Upper lobe of left lung (tissue), 6 donors: ENCODE measurements at regions not wholly inside any gene's neighbourhood (a gene's known extent, or its start where the extent isn't known, plus 50 kb on each side); places are given as distances from the start of the nearest gene placed in this dataset.
"Not testable (repeated sequence)": the region's sequence is repeated elsewhere in the genome, so short reads cannot be mapped to it uniquely, and the experiment has no call there.

Source experiments
- ATAC-seq, 2 donors: fragments of 200-7000 bp; cut with Tn5 transposase; one replicate each; pipeline ENCODE4 v1.9.1; 2022; ENCODE audit warnings: mild to moderate bottlenecking in 2 of 2, moderate library complexity in 2 of 2; ENCODE audit not compliant: low FRiP score in 2 of 2
- DNase-seq, 2 donors: peaks; one replicate each; pipeline ENCODE4 v3.0.0-alpha.2; 2019 to 2020
- H3K27ac ChIP-seq, 4 donors: fragments of 200-600 bp; sonication (generic); one replicate each; pipeline ENCODE4 v1.5.1; 2016 to 2019
- H3K27me3 ChIP-seq, 4 donors: fragments of 200-600 bp; sonication (generic); one replicate each; pipeline ENCODE4 v1.5.1; 2017 to 2019
- H3K36me3 ChIP-seq, 4 donors: fragments of 200-600 bp; sonication (generic); one replicate each; pipeline ENCODE4 v1.5.1; 2016 to 2019
- H3K4me1 ChIP-seq, 4 donors: fragments of 200-600 bp; sonication (generic); one replicate each; pipeline ENCODE4 v1.5.1; 2018 to 2019
- H3K4me3 ChIP-seq, 4 donors: fragments of 200-600 bp; sonication (generic); one replicate each; pipeline ENCODE4 v1.5.1; 2017 to 2019; ENCODE audit warnings: mild to moderate bottlenecking in 2 of 4, moderate library complexity in 1 of 4
- H3K9me3 ChIP-seq, 4 donors: fragments of 200-600 bp; sonication (generic); one replicate each; pipeline ENCODE4 v1.5.1; 2018 to 2019
- CTCF ChIP-seq, 6 experiments: fragments of 450-650 bp in 4 of 6; fragments of 200-600 bp in 2 of 6; sonication (generic) in 2 of 6; IDR thresholded peaks; one replicate each; pipeline ENCODE4 v1.5.1; 2016 to 2019; ENCODE audit warnings: antibody characterized with exemption in 6 of 6
- EP300 ChIP-seq, 4 donors: sonication (generic); formaldehyde crosslinking; IDR thresholded peaks; one replicate each; pipeline ENCODE4 v1.5.1; 2017; ENCODE audit warnings: antibody characterized with exemption in 4 of 4, control low read depth in 2 of 4
- POLR2A ChIP-seq, 4 donors: fragments of 450-650 bp; IDR thresholded peaks; one replicate each; pipeline ENCODE4 v1.5.1; 2016 to 2017; ENCODE audit warnings: antibody characterized with exemption in 4 of 4, mild to moderate bottlenecking in 2 of 4
- POLR2AphosphoS5 ChIP-seq, 2 donors: sonication (generic); formaldehyde crosslinking; IDR thresholded peaks; one replicate each; pipeline ENCODE4 v1.5.1; 2017; ENCODE audit warnings: antibody characterized with exemption in 2 of 2
- WGBS, 2 donors: methylation state at CpG; one replicate each; pipeline ENCODE4 v1.1.5; 2017 to 2018; 5-methylcytosine and 5-hydroxymethylcytosine counted together
- donor health status: DM: no; HTN: no; CAD: no; lungs with moderate emphysema.
- donor health status: DM: no; HTN: yes; CAD: no; lungs with severe emphysema.

DNA sequence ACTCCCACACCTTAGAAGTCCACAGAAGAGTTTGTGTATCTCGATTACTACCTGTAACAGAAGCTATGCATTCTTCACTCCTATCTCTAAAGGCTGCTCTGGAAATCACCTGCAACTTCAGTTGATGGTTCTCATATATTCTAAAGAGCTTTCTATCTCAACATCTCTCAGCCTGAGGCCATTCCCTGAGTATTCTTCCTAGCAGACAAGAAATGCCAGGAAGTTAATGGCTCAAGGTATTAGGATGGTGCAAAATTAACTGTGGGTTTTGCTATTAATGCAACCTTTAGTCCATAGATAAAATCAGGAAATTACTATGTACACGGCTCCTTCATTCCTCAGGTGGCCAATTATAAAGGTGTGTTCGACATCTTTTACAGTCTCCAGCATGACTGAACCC, 290.1 kb downstream of the ZNF716 start:
- H3K36me3 ChIP-seq, H3K4me1 ChIP-seq, H3K27me3 ChIP-seq, ATAC-seq, DNase-seq, H3K27ac ChIP-seq, H3K4me3 ChIP-seq: not testable (repeated sequence)
- peaks cover 0 to 11% (median 1%) of the 10 kb centered on the region in 4 donors for H3K9me3 ChIP-seq
- WGBS, 2 donors: 57 to 58% methylated on average over 3 of the region's 3 CpGs

DNA sequence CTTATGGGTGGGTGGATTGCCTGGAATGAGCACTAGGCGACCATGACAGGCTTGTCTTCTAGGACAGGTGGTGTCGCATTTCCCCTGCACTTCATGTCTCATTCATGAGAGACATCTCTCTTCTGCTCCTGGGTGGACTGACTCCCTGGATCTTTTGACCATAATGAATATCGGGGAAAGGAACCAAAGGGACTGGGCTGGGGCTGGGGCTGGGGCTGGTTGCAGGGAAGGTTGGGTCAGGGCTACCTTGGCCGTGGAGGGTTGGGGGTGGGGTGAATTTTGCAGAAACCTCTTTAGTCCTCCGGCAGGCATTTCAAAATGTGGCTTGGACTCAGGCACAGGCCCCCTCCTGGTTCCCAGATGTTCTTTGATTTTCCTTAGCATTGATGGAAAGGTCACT, 319.2 kb downstream of the ZNF716 start:
- Histone ChIP-seq H3K36me3 (no peaks in the 10 kb centered on the region), H3K9me3 (peaks cover 0 to 21% (median 0%) of the 10 kb centered on the region in 4 donors), H3K4me3 (no peak overlapping the region), H3K27me3 (no peaks in the 10 kb centered on the region), H3K4me1 (no peaks in the 10 kb centered on the region), H3K27ac (no peak overlapping the region)
- DNase-seq: no peak
- 71 to 84% methylated on average over 5 of the region's 5 CpGs for WGBS, 2 donors
- ATAC-seq: no peak
- no peak for TF ChIP-seq POLR2A (IDR thresholded peaks at IDR 0.05)
- no peak for TF ChIP-seq CTCF (IDR thresholded peaks at IDR 0.05)
- no peak for TF ChIP-seq EP300 (IDR thresholded peaks at IDR 0.05)
- TF ChIP-seq POLR2AphosphoS5 (IDR thresholded peaks at IDR 0.05): no peak

DNA sequence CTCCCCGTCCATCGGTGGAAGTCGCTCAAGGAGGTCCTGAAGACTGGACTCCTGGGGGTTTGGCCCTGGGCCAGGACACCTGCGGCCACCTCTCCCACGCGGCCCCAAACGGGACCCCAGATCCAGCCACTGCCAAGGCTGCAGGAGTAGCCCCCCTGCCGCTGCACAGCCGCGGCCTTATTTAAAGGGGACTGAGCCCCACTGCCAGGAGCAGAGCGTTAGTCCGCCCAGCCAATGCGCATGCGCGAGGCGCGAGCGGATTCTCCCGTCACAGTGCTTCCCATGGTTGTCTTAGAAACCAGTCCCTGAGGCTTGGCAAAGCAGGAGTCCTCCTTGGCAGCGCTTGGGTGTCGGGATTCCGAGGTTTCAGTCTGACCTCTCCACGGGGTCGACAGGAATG, 320.0 kb downstream of the ZNF716 start:
- H3K4me3 ChIP-seq: no peak overlapping the region
- ATAC-seq (no peak), DNase-seq (peak in 1 of 2 donors; percentile 74)
- no peaks in the 10 kb centered on the region for H3K36me3 ChIP-seq
- H3K4me1 ChIP-seq: no peaks in the 10 kb centered on the region
- no peaks in the 10 kb centered on the region for H3K27me3 ChIP-seq
- no peak overlapping the region for H3K27ac ChIP-seq
- TF ChIP-seq CTCF (IDR thresholded peaks at IDR 0.05) (no peak), EP300 (IDR thresholded peaks at IDR 0.05) (no peak), POLR2AphosphoS5 (IDR thresholded peaks at IDR 0.05) (no peak), POLR2A (IDR thresholded peaks at IDR 0.05) (no peak)
- 75 to 80% methylated on average over 18 to 22 of the region's 24 CpGs for WGBS, 2 donors
- H3K9me3 ChIP-seq: peaks cover 0 to 29% (median 0%) of the 10 kb centered on the region in 4 donors

- H3K27ac ChIP-seq: no peak overlapping the region
- H3K27me3 ChIP-seq: no peaks in the 10 kb centered on the region
- H3K36me3 ChIP-seq: no peaks in the 10 kb centered on the region
- TF ChIP-seq CTCF (IDR thresholded peaks at IDR 0.05) (no peak), POLR2AphosphoS5 (IDR thresholded peaks at IDR 0.05) (no peak), EP300 (IDR thresholded peaks at IDR 0.05) (no peak), POLR2A (IDR thresholded peaks at IDR 0.05) (no peak)
- ATAC-seq: peak; percentile 32 to 36
- peak in 1 of 2 donors; percentile 58 for DNase-seq
- H3K4me1 ChIP-seq: no peaks in the 10 kb centered on the region
- 85 to 87% methylated on average over 15 to 42 of the region's 42 CpGs for WGBS, 2 donors
- no peak overlapping the region for H3K4me3 ChIP-seq
- peaks cover 0 to 51% (median 0%) of the 10 kb centered on the region in 4 donors for H3K9me3 ChIP-seq
Measured at GRCh38 chr7:57772126-57772924, 322.3 kb downstream of the ZNF716 start.

GRCh38 chr7:57774300-57774699, 324.3 kb downstream of the ZNF716 start:
- H3K9me3 ChIP-seq: peaks cover 0 to 50% (median 0%) of the 10 kb centered on the region in 4 donors
- no peaks in the 10 kb centered on the region for H3K36me3 ChIP-seq
- 86 to 91% methylated on average over 7 to 13 of the region's 13 CpGs for WGBS, 2 donors
- TF ChIP-seq CTCF (IDR thresholded peaks at IDR 0.05): no peak
- TF ChIP-seq POLR2AphosphoS5 (IDR thresholded peaks at IDR 0.05): no peak
- TF ChIP-seq POLR2A (IDR thresholded peaks at IDR 0.05): no peak
- no peak for TF ChIP-seq EP300 (IDR thresholded peaks at IDR 0.05)
- peak in 1 of 2 donors; percentile 52 for DNase-seq
- H3K4me3 ChIP-seq: no peak overlapping the region
- H3K27ac ChIP-seq: no peak overlapping the region
- ATAC-seq: no peak
- H3K4me1 ChIP-seq: no peaks in the 10 kb centered on the region
- no peaks in the 10 kb centered on the region for H3K27me3 ChIP-seq
